Vagina (tissue), 2 donors: ENCODE measurements at regions not wholly inside any gene's neighbourhood (a gene's known extent, or its start where the extent isn't known, plus 50 kb on each side); places are given as distances from the start of the nearest gene placed in this dataset.

Source experiments
- DNase-seq, 2 donors: peaks; one replicate each; pipeline ENCODE4 v3.0.0-alpha.2; 2017; ENCODE audit errors: extremely low spot score in 2 of 2
- H3K27ac ChIP-seq: fragments of 200-600 bp; sonication (generic); one replicate; pipeline ENCODE4 v1.5.1; 2019
- H3K27me3 ChIP-seq: fragments of 200-600 bp; sonication (generic); one replicate; pipeline ENCODE4 v1.5.1; 2019
- H3K36me3 ChIP-seq, 2 donors: fragments of 200-600 bp; sonication (generic); one replicate each; pipeline ENCODE4 v1.5.1; 2017 to 2019
- H3K4me1 ChIP-seq: fragments of 200-600 bp; sonication (generic); one replicate; pipeline ENCODE4 v1.5.1; 2019
- H3K4me3 ChIP-seq, 2 donors: fragments of 200-600 bp; sonication (generic); 1 replicate in 1 of 2; 2 replicates in 1 of 2; pipeline ENCODE4 v1.5.1; 2016 to 2019
- H3K9me3 ChIP-seq: fragments of 200-600 bp; sonication (generic); one replicate; pipeline ENCODE4 v1.5.1; 2019
- CTCF ChIP-seq, 3 experiments: fragments of 450-650 bp in 2 of 3; fragments of 200-600 bp in 1 of 3; sonication (generic) in 1 of 3; IDR thresholded peaks; one replicate each; pipeline ENCODE4 v1.5.1; 2017 to 2019; ENCODE audit warnings: antibody characterized with exemption in 3 of 3, mild to moderate bottlenecking in 2 of 3, moderate library complexity in 2 of 3
- POLR2A ChIP-seq, 2 donors: fragments of 450-650 bp; IDR thresholded peaks; one replicate each; pipeline ENCODE4 v1.6.1; 2017; ENCODE audit warnings: antibody characterized with exemption in 2 of 2, mild to moderate bottlenecking in 2 of 2, moderate library complexity in 2 of 2
- POLR2AphosphoS5 ChIP-seq, 2 donors: sonication (generic); formaldehyde crosslinking; IDR thresholded peaks; one replicate each; pipeline ENCODE4 v1.9.0; 2017; ENCODE audit warnings: antibody characterized with exemption in 2 of 2, mild to moderate bottlenecking in 2 of 2, low read depth in 1 of 2; ENCODE audit not compliant: insufficient read depth in 1 of 2
- intact Hi-C: fragments of 100-400 bp; cut with DNase I; formaldehyde crosslinking; loops from one replicate; pipeline ENCODE4 v1.15.1; 2023

DNA sequence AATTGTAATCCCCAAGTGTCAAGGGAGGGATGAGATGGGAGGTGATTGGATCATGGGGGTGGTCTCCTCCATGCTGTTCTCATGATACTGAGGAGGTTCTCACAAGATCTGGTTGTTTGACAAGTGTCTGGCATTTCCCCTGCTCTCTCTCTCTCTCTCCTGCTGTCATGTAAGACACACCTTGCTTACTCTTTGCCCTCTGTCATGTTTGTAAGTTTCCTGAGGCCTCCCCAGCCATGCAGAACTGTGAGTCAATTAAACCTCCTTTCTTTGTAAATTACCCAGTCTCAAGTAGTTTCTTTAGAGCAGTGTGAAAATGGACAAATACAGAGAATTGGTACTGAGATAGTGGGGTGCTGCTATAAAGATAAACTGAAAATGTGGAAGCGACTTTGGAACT, 207.9 kb downstream of the HINT1 start:
- no peak overlapping the region for H3K27ac ChIP-seq
- H3K4me1 ChIP-seq, result no peaks in the 10 kb centered on the region
- no peaks in the 10 kb centered on the region for H3K27me3 ChIP-seq
- H3K36me3 ChIP-seq, result no peaks in the 10 kb centered on the region
- TF ChIP-seq POLR2A (IDR thresholded peaks at IDR 0.05) (no peak), POLR2AphosphoS5 (IDR thresholded peaks at IDR 0.05; ENCODE audit: insufficient read depth in 1 of 2, low read depth in 1 of 2) (no peak), CTCF (IDR thresholded peaks at IDR 0.05) (no peak)
- H3K9me3 ChIP-seq, result no peaks in the 10 kb centered on the region
- H3K4me3 ChIP-seq, result no peak overlapping the region
- intact Hi-C loops, result no loop called here
- DNase-seq, result no peak

DNA sequence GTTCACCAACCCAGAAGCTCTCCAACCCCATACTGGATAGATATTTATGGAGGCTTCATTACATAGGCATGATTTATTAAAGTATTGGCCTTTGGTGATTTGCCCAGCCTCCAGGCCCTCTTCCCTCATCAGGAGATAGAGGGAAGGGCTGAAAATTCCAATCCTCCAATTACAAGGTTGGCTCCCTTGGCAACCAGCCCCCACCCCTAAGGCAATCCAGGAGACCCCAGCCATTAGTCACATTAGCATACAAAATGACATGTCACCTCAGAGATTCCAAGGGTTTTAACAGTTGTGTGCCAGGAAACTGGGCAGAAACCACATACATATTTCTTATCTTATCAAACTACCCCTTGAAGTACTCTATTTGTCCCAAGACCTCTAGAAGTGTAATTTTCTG, 210.0 kb downstream of the HINT1 start:
- TF ChIP-seq POLR2AphosphoS5 (IDR thresholded peaks at IDR 0.05; ENCODE audit: insufficient read depth in 1 of 2, low read depth in 1 of 2) (no peak), POLR2A (IDR thresholded peaks at IDR 0.05) (no peak), CTCF (IDR thresholded peaks at IDR 0.05) (no peak)
- intact Hi-C loops, result no loop called here

DNA sequence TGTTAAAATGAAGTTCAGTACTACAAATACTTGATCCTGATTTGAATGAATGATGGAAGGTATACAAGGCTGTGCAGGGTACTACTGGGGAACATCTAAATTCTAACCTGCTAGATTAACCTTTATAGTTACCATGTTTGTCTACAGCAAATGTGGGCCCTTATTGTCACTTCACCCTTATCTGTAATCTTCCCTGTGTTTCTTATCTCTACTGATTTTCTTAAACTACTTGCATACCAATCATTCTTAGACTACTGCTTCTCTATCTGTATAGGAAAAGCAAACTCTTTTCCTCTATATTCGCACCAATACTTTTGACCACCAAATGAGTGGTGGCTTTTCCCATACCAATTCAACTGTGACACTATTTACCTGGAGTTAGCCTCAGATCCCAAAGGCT, 210.7 kb downstream of the HINT1 start:
- no peak overlapping the region for H3K4me3 ChIP-seq
- no peaks in the 10 kb centered on the region for H3K4me1 ChIP-seq
- no peak overlapping the region for H3K27ac ChIP-seq
- no peaks in the 10 kb centered on the region for H3K27me3 ChIP-seq
- intact Hi-C loops, result no loop called here
- DNase-seq, result no peak
- H3K9me3 ChIP-seq, result no peaks in the 10 kb centered on the region
- TF ChIP-seq POLR2AphosphoS5 (IDR thresholded peaks at IDR 0.05; ENCODE audit: insufficient read depth in 1 of 2, low read depth in 1 of 2) (no peak), POLR2A (IDR thresholded peaks at IDR 0.05) (no peak), CTCF (IDR thresholded peaks at IDR 0.05) (no peak)
- no peaks in the 10 kb centered on the region for H3K36me3 ChIP-seq

More for the DNA sequence above, 210.0 kb downstream of the HINT1 start:
- Histone ChIP-seq H3K36me3 (no peaks in the 10 kb centered on the region), H3K9me3 (no peaks in the 10 kb centered on the region), H3K27me3 (no peaks in the 10 kb centered on the region), H3K4me1 (no peaks in the 10 kb centered on the region), H3K4me3 (no peak overlapping the region), H3K27ac (no peak overlapping the region)
- DNase-seq, result no peak

GRCh38 chr5:130939059-130939458, 226.0 kb downstream of the HINT1 start:
- Histone ChIP-seq H3K36me3 (no peaks in the 10 kb centered on the region), H3K4me1 (no peaks in the 10 kb centered on the region), H3K4me3 (no peak overlapping the region), H3K27me3 (no peaks in the 10 kb centered on the region), H3K27ac (no peak overlapping the region), H3K9me3 (no peaks in the 10 kb centered on the region)
- TF ChIP-seq POLR2AphosphoS5 (IDR thresholded peaks at IDR 0.05; ENCODE audit: insufficient read depth in 1 of 2, low read depth in 1 of 2) (no peak), POLR2A (IDR thresholded peaks at IDR 0.05) (no peak), CTCF (IDR thresholded peaks at IDR 0.05) (no peak)
- no peak for DNase-seq
- intact Hi-C loops, result no loop called here

GRCh38 chr5:130937046-130937445, 228.0 kb downstream of the HINT1 start:
- Histone ChIP-seq H3K27ac (no peak overlapping the region), H3K4me3 (no peak overlapping the region), H3K36me3 (no peaks in the 10 kb centered on the region), H3K4me1 (no peaks in the 10 kb centered on the region), H3K27me3 (no peaks in the 10 kb centered on the region), H3K9me3 (no peaks in the 10 kb centered on the region)
- no peak for DNase-seq
- TF ChIP-seq POLR2A (IDR thresholded peaks at IDR 0.05) (no peak), CTCF (IDR thresholded peaks at IDR 0.05) (no peak), POLR2AphosphoS5 (IDR thresholded peaks at IDR 0.05; ENCODE audit: insufficient read depth in 1 of 2, low read depth in 1 of 2) (no peak)
- intact Hi-C loops, result no loop called here
